GM23338 (cell line): ENCODE measurements at regions not wholly inside any gene's neighbourhood (a gene's known extent, or its start where the extent isn't known, plus 50 kb on each side); places are given as distances from the start of the nearest gene placed in this dataset.

Experiments
- CREB1 ChIP-seq: fragments of 250-450 bp; sonication (Bioruptor Pico); IDR thresholded peaks from 2 replicates; pipeline ENCODE4 v1.5.0; 2020; ENCODE audit warnings: low read depth, mild to moderate bottlenecking, moderate library complexity
- CTCF ChIP-seq, 2 experiments: fragments of 200-600 bp in 1 of 2; sonication (generic) in 1 of 2; conservative IDR thresholded peaks; 2 replicates each; pipeline versions ENCODE4 v1.5.1 to v1.6.1; 2016 to 2017; ENCODE audit warnings: antibody characterized with exemption in 2 of 2, low read depth in 2 of 2, mild to moderate bottlenecking in 2 of 2, moderate library complexity in 1 of 2
- EZH2 ChIP-seq: fragments of 200-600 bp; sonication (generic); IDR thresholded peaks from one replicate; pipeline ENCODE4 v1.8.0; 2017; ENCODE audit warnings: antibody characterized with exemption, mild to moderate bottlenecking, low read depth; ENCODE audit not compliant: unreplicated experiment
- EZH2phosphoT487 ChIP-seq: fragments of 200-600 bp; sonication (generic); IDR thresholded peaks from one replicate; pipeline ENCODE4 v1.8.1; 2018; ENCODE audit warnings: antibody characterized with exemption; ENCODE audit not compliant: unreplicated experiment
- POLR2AphosphoS5 ChIP-seq: IDR thresholded peaks from 2 replicates; pipeline ENCODE4 v1.6.1; 2016; ENCODE audit warnings: antibody characterized with exemption, low read depth
- REST ChIP-seq: IDR thresholded peaks from one replicate; pipeline ENCODE4 v1.6.1; 2018; ENCODE audit warnings: antibody characterized with exemption; ENCODE audit not compliant: unreplicated experiment
- ZNF462 ChIP-seq: fragments of 250-450 bp; sonication (Bioruptor Pico); IDR thresholded peaks from 2 replicates; pipeline ENCODE4 v1.5.0; 2020; ENCODE audit warnings: mild to moderate bottlenecking, moderate library complexity

- TF ChIP-seq CTCF (conservative IDR thresholded peaks at IDR 0.05; ENCODE audit: low read depth in 2 of 2) (no peak), EZH2phosphoT487 (no peak), EZH2 (no peak), POLR2AphosphoS5 (no peak), CREB1 (CRISPR knock-in tag) (no peak), REST (no peak), ZNF462 (no peak)
Observed at GRCh38 chr6:148208298-148208697, 134.3 kb upstream of the SASH1 start.
